ENCODE measurements at regions not wholly inside any gene's neighbourhood (a gene's known extent, or its start where the extent isn't known, plus 50 kb on each side); places are given as distances from the start of the nearest gene placed in this dataset.

DNA sequence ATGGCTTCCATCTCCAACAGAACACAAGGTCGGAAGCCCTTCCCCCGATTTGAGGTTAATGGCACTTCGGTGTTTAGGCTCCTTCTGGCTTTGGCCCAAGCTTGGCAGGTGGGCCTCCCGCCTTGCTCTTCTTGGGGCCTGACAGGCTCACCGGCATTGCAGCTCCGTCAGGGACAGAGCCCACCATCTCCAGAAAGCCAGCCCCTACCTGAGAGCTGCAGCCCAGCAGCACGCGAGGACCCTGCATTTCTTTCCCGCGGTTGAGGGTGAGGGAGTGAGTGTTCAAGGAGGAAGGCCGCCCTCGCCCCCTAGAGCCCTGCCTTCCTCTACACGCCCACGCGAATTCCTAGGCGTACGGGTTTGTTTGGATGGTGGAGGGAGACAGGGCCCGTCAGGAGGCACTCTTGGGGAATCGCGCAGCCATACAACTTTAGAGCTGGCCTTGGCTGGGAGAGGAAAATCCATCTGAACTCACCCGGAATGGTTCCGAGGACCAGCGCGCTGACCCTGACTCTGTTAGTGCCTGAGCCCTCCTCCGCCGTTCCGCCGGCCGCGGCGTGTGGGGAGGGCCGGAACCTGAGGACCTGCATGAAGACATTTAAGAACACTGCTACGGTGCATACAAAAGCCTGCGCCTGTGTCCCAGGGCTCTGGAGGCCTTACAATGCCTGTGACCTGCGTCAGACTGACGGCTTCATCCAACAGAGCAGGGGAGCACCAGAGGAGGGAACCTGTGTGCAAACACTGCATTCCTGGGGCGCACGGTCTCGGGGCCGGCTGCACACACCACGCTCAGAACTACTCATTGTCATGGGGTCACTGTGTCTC lies 73.8 kb downstream of the MRPL36 start:
- TF ChIP-seq CTCF (IDR thresholded peaks at IDR 0.05) (no peak), POLR2A (IDR thresholded peaks at IDR 0.05) (no peak), EP300 (IDR thresholded peaks at IDR 0.05) (no peak)
